ENCODE measurements at regions not wholly inside any gene's neighbourhood (a gene's known extent, or its start where the extent isn't known, plus 50 kb on each side); places are given as distances from the start of the nearest gene placed in this dataset.

GRCh38 chr15:57767481-57767880 is 61.0 kb downstream of the POLR2M start:
- no peak for DNase-seq (ENCODE audit: low read depth in 1 of 2, low spot score in 1 of 2)
- in situ Hi-C loops (cut with HindIII; ENCODE audit: low pct_unique_long_range_greater_than_20kb, low sequenced_read_pairs), result no loop called here
- TF ChIP-seq JUND (IDR thresholded peaks at IDR 0.05; ENCODE audit: low read depth), result no peak

DNA sequence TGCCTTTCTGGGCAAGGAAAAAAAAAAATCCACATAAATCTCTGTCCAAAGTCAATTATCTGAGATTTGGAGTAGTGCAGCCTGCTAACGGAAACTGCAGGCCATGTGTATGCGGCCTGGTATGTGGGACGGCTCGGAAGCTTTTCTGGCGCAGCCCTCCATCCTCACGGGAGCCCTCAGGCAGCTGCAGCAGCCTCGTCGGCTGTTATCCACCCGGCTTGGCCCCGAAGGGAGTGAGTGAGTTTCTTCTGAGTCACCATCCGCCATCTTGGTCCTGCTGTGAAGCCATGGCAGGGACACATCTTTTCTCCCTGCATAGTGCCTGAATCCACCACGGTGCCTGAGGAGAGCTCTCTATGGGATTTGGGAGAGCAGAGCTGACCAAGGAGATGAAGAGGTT is 62.8 kb downstream of the POLR2M start:
- in situ Hi-C loops (cut with HindIII; ENCODE audit: low pct_unique_long_range_greater_than_20kb, low sequenced_read_pairs), result no loop called here
- no peak for TF ChIP-seq JUND (IDR thresholded peaks at IDR 0.05; ENCODE audit: low read depth)
- no peak for DNase-seq (ENCODE audit: low read depth in 1 of 2, low spot score in 1 of 2)

DNA sequence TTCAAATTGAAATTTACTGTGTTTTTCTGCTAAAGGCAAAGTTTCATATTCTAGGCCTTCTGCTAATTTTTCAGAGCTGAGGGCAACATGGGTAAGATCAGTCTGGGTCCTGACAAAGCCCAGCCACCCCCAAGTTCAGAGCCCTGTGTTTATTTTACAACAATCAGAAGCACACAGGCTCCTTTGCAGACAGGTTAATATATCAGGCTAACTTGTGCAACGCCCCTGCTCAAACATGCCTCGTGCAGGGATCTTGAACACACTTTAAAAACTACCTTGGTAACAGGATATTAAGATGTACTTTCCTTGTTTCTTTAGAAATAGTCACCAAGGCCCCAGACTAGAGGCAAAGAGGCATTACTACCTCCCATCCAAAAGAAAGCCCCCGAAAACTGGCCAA is 64.0 kb downstream of the POLR2M start:
- TF ChIP-seq JUND (IDR thresholded peaks at IDR 0.05; ENCODE audit: low read depth), result no peak
- in situ Hi-C loops (cut with HindIII; ENCODE audit: low pct_unique_long_range_greater_than_20kb, low sequenced_read_pairs), result no loop called here
- DNase-seq (ENCODE audit: low read depth in 1 of 2, low spot score in 1 of 2), result no peak

- no peak for DNase-seq (ENCODE audit: low read depth in 1 of 2, low spot score in 1 of 2)
- in situ Hi-C loops (cut with HindIII; ENCODE audit: low pct_unique_long_range_greater_than_20kb, low sequenced_read_pairs), result no loop called here
- no peak for TF ChIP-seq JUND (IDR thresholded peaks at IDR 0.05; ENCODE audit: low read depth)
These were observed 65.9 kb downstream of the POLR2M start for GRCh38 chr15:57772223-57772957.

DNA sequence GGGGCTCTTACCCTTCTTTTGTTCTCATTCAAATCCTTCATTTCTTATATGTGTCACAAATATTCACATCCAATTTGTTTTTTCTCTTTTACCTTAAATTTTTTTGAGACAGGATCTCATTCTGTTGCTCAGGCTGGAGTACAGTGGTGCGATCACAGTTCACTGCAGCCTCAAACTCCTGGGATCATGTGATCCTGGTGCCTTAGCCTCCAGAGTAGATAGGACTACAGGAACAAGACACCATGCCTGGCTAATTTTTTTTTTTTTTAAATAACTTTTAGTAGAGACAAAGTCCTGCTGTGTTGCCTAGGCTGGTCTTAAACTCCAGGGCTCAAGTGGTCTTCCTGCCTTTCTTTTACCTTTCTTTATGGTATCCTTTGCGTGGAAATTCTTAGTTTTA is 66.5 kb downstream of the POLR2M start:
- in situ Hi-C loops (cut with HindIII; ENCODE audit: low pct_unique_long_range_greater_than_20kb, low sequenced_read_pairs), result no loop called here
- TF ChIP-seq JUND (IDR thresholded peaks at IDR 0.05; ENCODE audit: low read depth), result no peak
- no peak for DNase-seq (ENCODE audit: low read depth in 1 of 2, low spot score in 1 of 2)

- in situ Hi-C loops (cut with HindIII; ENCODE audit: low pct_unique_long_range_greater_than_20kb, low sequenced_read_pairs), result no loop called here
- TF ChIP-seq JUND (IDR thresholded peaks at IDR 0.05; ENCODE audit: low read depth), result no peak
- DNase-seq (ENCODE audit: low read depth in 1 of 2, low spot score in 1 of 2), result no peak
These were observed 70.5 kb downstream of the POLR2M start for GRCh38 chr15:57777003-57777402.

GRCh38 chr15:57780471-57780870 is 74.0 kb downstream of the POLR2M start:
- TF ChIP-seq JUND (IDR thresholded peaks at IDR 0.05; ENCODE audit: low read depth), result no peak
- no peak for DNase-seq (ENCODE audit: low read depth in 1 of 2, low spot score in 1 of 2)
- in situ Hi-C loops (cut with HindIII; ENCODE audit: low pct_unique_long_range_greater_than_20kb, low sequenced_read_pairs), result no loop called here

DNA sequence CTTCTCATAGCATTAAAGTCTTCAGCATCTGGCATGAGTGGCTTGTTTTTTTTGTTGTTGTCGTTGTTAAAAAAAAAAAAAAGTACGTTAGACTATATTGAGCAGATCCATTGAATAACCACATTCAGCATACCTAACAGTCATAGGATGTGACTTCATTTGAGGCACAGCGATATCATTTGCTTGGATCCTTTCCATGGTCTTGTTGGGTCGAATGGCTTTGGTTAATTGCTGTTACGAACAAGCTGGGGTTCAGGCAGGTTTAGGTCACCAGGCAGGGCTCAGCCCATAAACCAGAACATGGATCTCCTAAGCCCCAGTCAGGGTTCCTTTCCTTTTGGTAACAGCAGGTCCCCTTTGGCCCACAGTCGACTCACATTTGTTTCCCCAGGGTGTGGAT is 76.2 kb downstream of the POLR2M start:
- DNase-seq (ENCODE audit: low read depth in 1 of 2, low spot score in 1 of 2), result no peak
- in situ Hi-C loops (cut with HindIII; ENCODE audit: low pct_unique_long_range_greater_than_20kb, low sequenced_read_pairs), result no loop called here
- no peak for TF ChIP-seq JUND (IDR thresholded peaks at IDR 0.05; ENCODE audit: low read depth)

- in situ Hi-C loops (cut with HindIII; ENCODE audit: low pct_unique_long_range_greater_than_20kb, low sequenced_read_pairs), result no loop called here
- TF ChIP-seq JUND (IDR thresholded peaks at IDR 0.05; ENCODE audit: low read depth), result no peak
- DNase-seq (ENCODE audit: low read depth in 1 of 2, low spot score in 1 of 2), result peak in 1 of 2 experiments; percentile 62
These were observed 77.6 kb downstream of the POLR2M start for GRCh38 chr15:57784081-57784511.

DNA sequence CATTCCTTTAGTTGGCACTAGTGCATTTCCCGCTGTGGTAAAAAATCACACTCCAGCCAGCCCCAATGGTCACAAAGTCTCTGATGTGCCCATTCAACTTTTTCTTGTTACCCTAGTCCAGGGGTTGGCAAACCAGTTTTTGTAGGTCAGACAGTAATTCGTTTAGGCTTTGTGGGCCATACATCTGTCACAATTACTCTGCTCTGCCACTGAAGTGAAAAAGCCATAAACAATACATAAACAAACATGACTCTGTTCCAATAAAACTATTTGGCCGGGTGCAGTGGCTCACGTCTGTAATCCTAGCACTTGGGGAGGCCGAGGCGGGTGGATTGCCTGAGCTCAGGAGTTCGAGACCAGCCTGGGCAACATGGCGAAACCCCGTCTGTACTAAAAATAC is 78.5 kb downstream of the POLR2M start:
- no peak for TF ChIP-seq JUND (IDR thresholded peaks at IDR 0.05; ENCODE audit: low read depth)
- peak in 1 of 2 experiments; percentile 47 for DNase-seq (ENCODE audit: low read depth in 1 of 2, low spot score in 1 of 2)
- in situ Hi-C loops (cut with HindIII; ENCODE audit: low pct_unique_long_range_greater_than_20kb, low sequenced_read_pairs), result no loop called here

DNA sequence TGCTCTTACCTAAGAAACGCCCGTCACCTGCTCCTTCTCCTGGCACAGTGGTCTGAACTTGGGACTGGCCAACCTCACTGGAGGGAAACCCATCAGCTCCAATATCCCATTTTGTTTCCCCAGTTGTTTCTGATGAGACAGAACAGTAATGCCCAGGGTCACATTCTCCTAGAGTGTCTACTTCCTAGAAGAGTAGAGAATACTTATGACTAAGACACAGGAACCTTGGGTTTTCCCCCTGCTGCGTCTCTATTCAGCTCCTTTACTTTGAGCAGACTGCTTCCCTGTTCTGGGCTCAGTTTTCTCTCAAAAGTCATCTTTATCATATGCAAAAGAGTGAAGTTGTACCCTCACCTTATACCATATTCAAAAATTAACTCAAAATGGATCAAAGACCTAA is 79.4 kb downstream of the POLR2M start:
- no peak for DNase-seq (ENCODE audit: low read depth in 1 of 2, low spot score in 1 of 2)
- in situ Hi-C loops (cut with HindIII; ENCODE audit: low pct_unique_long_range_greater_than_20kb, low sequenced_read_pairs), result no loop called here

GRCh38 chr15:57789225-57789624 is 82.7 kb downstream of the POLR2M start:
- TF ChIP-seq JUND (IDR thresholded peaks at IDR 0.05; ENCODE audit: low read depth), result no peak
- peak in 1 of 2 experiments; percentile 32 for DNase-seq (ENCODE audit: low read depth in 1 of 2, low spot score in 1 of 2)
- in situ Hi-C loops (cut with HindIII; ENCODE audit: low pct_unique_long_range_greater_than_20kb, low sequenced_read_pairs), result no loop called here

More for the DNA sequence above, 79.4 kb downstream of the POLR2M start:
- no peak for TF ChIP-seq JUND (IDR thresholded peaks at IDR 0.05; ENCODE audit: low read depth)

DNA sequence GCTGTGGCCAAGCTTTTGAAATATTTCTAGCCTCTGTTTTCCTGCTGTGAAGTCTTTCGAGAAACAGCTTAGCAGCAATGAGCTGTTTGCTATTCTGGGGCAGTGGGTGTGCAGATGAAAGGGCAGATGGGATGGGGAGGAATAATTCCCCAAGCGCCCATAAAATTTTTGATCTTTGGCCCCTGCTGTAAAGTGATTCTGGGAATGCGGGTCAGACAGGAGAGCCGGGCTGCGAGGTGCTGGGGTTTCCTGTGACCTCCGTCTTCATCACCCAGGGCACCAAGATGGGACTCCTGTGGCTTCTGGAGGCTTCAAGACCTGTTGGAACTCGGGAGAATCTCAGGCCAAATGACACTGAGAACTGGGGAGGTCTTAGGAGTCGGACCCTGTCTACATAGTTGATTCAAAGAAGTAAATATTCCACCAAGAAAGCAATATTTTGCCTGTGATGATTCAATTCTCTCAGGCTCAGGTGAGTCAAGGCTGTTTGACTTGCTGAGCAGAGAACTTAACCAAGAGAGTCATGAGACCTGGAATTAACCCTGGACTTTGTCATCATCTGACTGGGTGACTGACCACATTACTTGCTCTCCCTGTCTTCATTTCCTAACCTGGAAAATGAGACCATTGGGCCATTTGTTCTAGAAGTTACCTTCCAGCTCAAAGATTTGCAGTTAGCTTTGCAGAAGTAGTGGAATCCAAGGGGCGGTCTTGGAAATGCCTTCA is 86.4 kb downstream of the POLR2M start:
- DNase-seq (ENCODE audit: low read depth in 1 of 2, low spot score in 1 of 2), result peak in 1 of 2 experiments; percentile 13
- in situ Hi-C loops (cut with HindIII; ENCODE audit: low pct_unique_long_range_greater_than_20kb, low sequenced_read_pairs), result no loop called here
- no peak for TF ChIP-seq JUND (IDR thresholded peaks at IDR 0.05; ENCODE audit: low read depth)

All from T47D (cell line).